BLaER1 treated with 17β-estradiol and CSF1 and Interleukin-3, amounts not matched to agents 10 nM and 100 nM (cell line): ENCODE measurements at regions not wholly inside any gene's neighbourhood (a gene's known extent, or its start where the extent isn't known, plus 50 kb on each side); places are given as distances from the start of the nearest gene placed in this dataset.

ENCODE experiments used
- H3K27ac ChIP-seq, 11 experiments: shearing (Covaris generic); formaldehyde crosslinking; 2 replicates each; pipeline ENCODE4 v1.8.1; 2022
- H3K27me3 ChIP-seq, 11 experiments: shearing (Covaris generic); formaldehyde crosslinking; 2 replicates each; pipeline ENCODE4 v1.8.1; 2022
- H3K36me3 ChIP-seq, 11 experiments: shearing (Covaris generic); formaldehyde crosslinking; 2 replicates each; pipeline ENCODE4 v1.8.1; 2022
- H3K4me1 ChIP-seq, 10 experiments: shearing (Covaris generic); formaldehyde crosslinking; 2 replicates each; pipeline ENCODE4 v1.8.1; 2022
- H3K4me2 ChIP-seq, 11 experiments: shearing (Covaris generic); formaldehyde crosslinking; 2 replicates each; pipeline ENCODE4 v1.8.1; 2022
- H3K4me3 ChIP-seq, 10 experiments: shearing (Covaris generic); formaldehyde crosslinking; 2 replicates each; pipeline ENCODE4 v1.8.1; 2022
- H3K9ac ChIP-seq, 11 experiments: shearing (Covaris generic); formaldehyde crosslinking; 2 replicates each; pipeline ENCODE4 v1.8.1; 2022
- H3K9me3 ChIP-seq, 11 experiments: shearing (Covaris generic); formaldehyde crosslinking; replicated peaks in 1 of 11; 2 replicates each; pipeline ENCODE4 v1.8.1; 2022
- H4K20me1 ChIP-seq, 11 experiments: shearing (Covaris generic); formaldehyde crosslinking; 2 replicates each; pipeline ENCODE4 v1.8.1; 2022
- Cebpa-rat ChIP-seq, 11 experiments: shearing (Covaris generic); IDR thresholded peaks; 2 replicates each; pipeline ENCODE4 v1.8.1; 2022

- H3K27ac ChIP-seq = no peak overlapping the region
- H3K4me2 ChIP-seq = no peak overlapping the region
- no peaks in the 10 kb centered on the region for H3K27me3 ChIP-seq
- H4K20me1 ChIP-seq = no peaks in the 10 kb centered on the region
- no peaks in the 10 kb centered on the region for H3K4me1 ChIP-seq
- H3K36me3 ChIP-seq = no peaks in the 10 kb centered on the region
- no peak overlapping the region for H3K9ac ChIP-seq
- H3K4me3 ChIP-seq = no peak overlapping the region
- H3K9me3 ChIP-seq = no peaks in the 10 kb centered on the region
- TF ChIP-seq Cebpa-rat (IDR thresholded peaks at IDR 0.05) = no peak
Observed at GRCh38 chrX:148156986-148157385, 175.8 kb downstream of the FMR1NB start.

GRCh38 chrX:148159796-148160195, 178.7 kb downstream of the FMR1NB start:
- H3K4me2 ChIP-seq = no peak overlapping the region
- no peak overlapping the region for H3K9ac ChIP-seq
- no peak for TF ChIP-seq Cebpa-rat (IDR thresholded peaks at IDR 0.05)
- no peaks in the 10 kb centered on the region for H3K4me1 ChIP-seq
- H3K27ac ChIP-seq = no peak overlapping the region
- H3K9me3 ChIP-seq = peaks cover 0 to 6% (median 2%) of the 10 kb centered on the region in 11 experiments; a peak in 4 of 22 replicates
- no peaks in the 10 kb centered on the region for H3K27me3 ChIP-seq
- H3K4me3 ChIP-seq = no peak overlapping the region
- no peaks in the 10 kb centered on the region for H4K20me1 ChIP-seq
- no peaks in the 10 kb centered on the region for H3K36me3 ChIP-seq

GRCh38 chrX:148161701-148162100, 180.6 kb downstream of the FMR1NB start:
- H3K4me1 ChIP-seq = no peaks in the 10 kb centered on the region
- H3K9me3 ChIP-seq = peaks cover 0 to 13% (median 4%) of the 10 kb centered on the region in 11 experiments; a peak in 7 of 22 replicates
- no peaks in the 10 kb centered on the region for H3K36me3 ChIP-seq
- no peak overlapping the region for H3K9ac ChIP-seq
- H3K4me3 ChIP-seq = no peak overlapping the region
- no peaks in the 10 kb centered on the region for H4K20me1 ChIP-seq
- no peaks in the 10 kb centered on the region for H3K27me3 ChIP-seq
- no peak overlapping the region for H3K27ac ChIP-seq
- no peak for TF ChIP-seq Cebpa-rat (IDR thresholded peaks at IDR 0.05)
- no peak overlapping the region for H3K4me2 ChIP-seq

GRCh38 chrX:148185631-148186030, 204.5 kb downstream of the FMR1NB start:
- H3K36me3 ChIP-seq = no peaks in the 10 kb centered on the region
- no peaks in the 10 kb centered on the region for H4K20me1 ChIP-seq
- no peak overlapping the region for H3K4me3 ChIP-seq
- no peak overlapping the region for H3K4me2 ChIP-seq
- H3K27ac ChIP-seq = no peak overlapping the region
- no peak overlapping the region for H3K9ac ChIP-seq
- H3K4me1 ChIP-seq = no peaks in the 10 kb centered on the region
- peaks cover 0 to 19% (median 15%) of the 10 kb centered on the region in 11 experiments; a peak in 15 of 22 replicates for H3K9me3 ChIP-seq
- H3K27me3 ChIP-seq = no peaks in the 10 kb centered on the region
- TF ChIP-seq Cebpa-rat (IDR thresholded peaks at IDR 0.05) = no peak

GRCh38 chrX:148192547-148192946, 211.4 kb downstream of the FMR1NB start:
- Histone ChIP-seq H3K27ac (no peak overlapping the region), H3K9me3 (peaks cover 0 to 14% (median 11%) of the 10 kb centered on the region in 11 experiments; a peak in 15 of 22 replicates), H3K4me1 (peaks cover 0 to 8% (median 2%) of the 10 kb centered on the region in 10 experiments; a peak in 6 of 20 replicates), H3K9ac (no peak overlapping the region), H3K4me2 (peak overlapping the region in 5 of 11 experiments; percentile 13 to 37 (median 27); a peak in 7 of 22 replicates), H3K36me3 (no peaks in the 10 kb centered on the region), H3K4me3 (no peak overlapping the region), H4K20me1 (no peaks in the 10 kb centered on the region), H3K27me3 (no peaks in the 10 kb centered on the region)
- TF ChIP-seq Cebpa-rat (IDR thresholded peaks at IDR 0.05) = no peak

DNA sequence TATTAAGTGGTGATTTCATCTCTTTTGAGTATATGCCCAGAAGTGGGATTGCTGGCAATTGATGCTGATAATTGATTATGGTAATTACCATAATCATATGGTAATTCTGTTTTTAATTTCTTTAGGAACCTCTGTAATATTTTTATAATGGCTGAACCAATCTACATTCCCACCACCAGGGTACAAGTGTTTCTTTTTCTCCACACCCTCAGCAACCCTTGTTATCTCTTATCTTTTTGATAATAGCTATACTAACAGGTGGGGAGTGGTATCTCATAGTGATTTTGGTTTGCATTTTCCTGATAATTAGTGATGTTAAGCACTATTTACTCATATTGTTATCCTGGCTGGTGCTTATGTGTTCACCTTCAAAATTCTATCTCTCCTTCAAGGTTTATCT, 212.6 kb downstream of the FMR1NB start:
- no peak overlapping the region for H3K27ac ChIP-seq
- no peak for TF ChIP-seq Cebpa-rat (IDR thresholded peaks at IDR 0.05)
- no peaks in the 10 kb centered on the region for H4K20me1 ChIP-seq
- no peaks in the 10 kb centered on the region for H3K36me3 ChIP-seq
- no peaks in the 10 kb centered on the region for H3K27me3 ChIP-seq
- H3K9me3 ChIP-seq = peaks cover 9 to 24% (median 21%) of the 10 kb centered on the region in 11 experiments; a peak in 20 of 22 replicates
- H3K4me3 ChIP-seq = no peak overlapping the region
- peaks cover 0 to 8% (median 2%) of the 10 kb centered on the region in 10 experiments; a peak in 6 of 20 replicates for H3K4me1 ChIP-seq
- no peak overlapping the region for H3K9ac ChIP-seq
- no peak overlapping the region for H3K4me2 ChIP-seq

- Histone ChIP-seq H3K9me3 (peaks cover 17 to 38% (median 23%) of the 10 kb centered on the region in 11 experiments; a peak in 21 of 22 replicates), H3K4me2 (peak overlapping the region in 7 of 11 experiments; percentile 8 to 61 (median 40); a peak in 10 of 22 replicates), H3K27me3 (no peaks in the 10 kb centered on the region), H4K20me1 (no peaks in the 10 kb centered on the region), H3K4me3 (no peak overlapping the region), H3K4me1 (peaks cover 0 to 12% (median 8%) of the 10 kb centered on the region in 10 experiments; a peak in 11 of 20 replicates), H3K36me3 (no peaks in the 10 kb centered on the region), H3K9ac (no peak overlapping the region), H3K27ac (no peak overlapping the region)
- no peak for TF ChIP-seq Cebpa-rat (IDR thresholded peaks at IDR 0.05)
Observed at GRCh38 chrX:148203531-148203930, 222.4 kb downstream of the FMR1NB start.

GRCh38 chrX:148204195-148204594, 223.1 kb downstream of the FMR1NB start:
- H3K9me3 ChIP-seq = peaks cover 16 to 38% (median 23%) of the 10 kb centered on the region in 11 experiments
- H3K4me3 ChIP-seq = no peak overlapping the region
- no peak for TF ChIP-seq Cebpa-rat (IDR thresholded peaks at IDR 0.05)
- no peak overlapping the region for H3K27ac ChIP-seq
- peaks cover 0 to 12% (median 8%) of the 10 kb centered on the region in 10 experiments; a peak in 11 of 20 replicates for H3K4me1 ChIP-seq
- H3K9ac ChIP-seq = no peak overlapping the region
- no peaks in the 10 kb centered on the region for H4K20me1 ChIP-seq
- peak overlapping the region in 6 of 11 experiments; percentile 8 to 61 (median 45); a peak in 10 of 22 replicates for H3K4me2 ChIP-seq
- H3K36me3 ChIP-seq = no peaks in the 10 kb centered on the region
- no peaks in the 10 kb centered on the region for H3K27me3 ChIP-seq

- no peak overlapping the region for H3K4me3 ChIP-seq
- peaks cover 11 to 38% (median 20%) of the 10 kb centered on the region in 11 experiments for H3K9me3 ChIP-seq
- H3K9ac ChIP-seq = no peak overlapping the region
- no peak overlapping the region for H3K27ac ChIP-seq
- no peak for TF ChIP-seq Cebpa-rat (IDR thresholded peaks at IDR 0.05)
- no peaks in the 10 kb centered on the region for H3K4me1 ChIP-seq
- H3K4me2 ChIP-seq = no peak overlapping the region
- H3K36me3 ChIP-seq = peaks cover 0 to 3% (median 0%) of the 10 kb centered on the region in 11 experiments; a peak in 2 of 22 replicates
- no peaks in the 10 kb centered on the region for H3K27me3 ChIP-seq
- no peaks in the 10 kb centered on the region for H4K20me1 ChIP-seq
Observed at GRCh38 chrX:148214786-148215185, 233.6 kb downstream of the FMR1NB start.

DNA sequence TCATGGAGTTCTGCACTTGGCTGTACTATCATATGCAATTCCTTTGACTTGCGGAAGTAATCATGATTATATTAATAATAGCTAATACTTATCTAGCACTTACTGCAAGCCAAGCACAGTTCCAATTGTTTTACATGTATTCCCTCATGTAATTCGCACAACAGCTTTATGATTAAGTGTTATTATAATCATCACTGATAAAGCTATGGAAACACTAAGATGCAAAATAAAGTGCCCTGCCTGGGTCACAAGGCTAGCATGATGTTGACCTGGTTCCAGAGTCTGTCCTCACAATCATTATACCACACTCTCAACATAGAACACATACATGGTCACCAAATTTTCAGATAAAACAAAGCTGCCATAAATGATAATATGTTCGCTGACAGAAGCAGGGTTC, 234.6 kb downstream of the FMR1NB start:
- Histone ChIP-seq H3K27me3 (no peaks in the 10 kb centered on the region), H3K4me3 (no peak overlapping the region), H3K4me2 (no peak overlapping the region), H3K36me3 (no peaks in the 10 kb centered on the region), H3K4me1 (no peaks in the 10 kb centered on the region; a peak in 1 of 20 replicates), H3K9me3 (peaks cover 2 to 28% (median 16%) of the 10 kb centered on the region in 11 experiments; a peak in 20 of 22 replicates), H3K9ac (no peak overlapping the region), H3K27ac (no peak overlapping the region), H4K20me1 (no peaks in the 10 kb centered on the region)
- no peak for TF ChIP-seq Cebpa-rat (IDR thresholded peaks at IDR 0.05)
